Thyroid gland (tissue), 4 donors: ENCODE measurements at regions not wholly inside any gene's neighbourhood (a gene's known extent, or its start where the extent isn't known, plus 50 kb on each side); places are given as distances from the start of the nearest gene placed in this dataset.

Experiments
- POLR2A ChIP-seq, 2 donors: fragments of 450-650 bp; IDR thresholded peaks; one replicate each; pipeline ENCODE4 v1.6.1; 2017; ENCODE audit warnings: antibody characterized with exemption in 2 of 2, mild to moderate bottlenecking in 2 of 2, moderate library complexity in 1 of 2
- TF ChIP-seq, protein P1 (sequence below), 6 experiments: fragments of 200-600 bp in 3 of 6; fragments of 450-650 bp in 3 of 6; sonication (generic) in 3 of 6; IDR thresholded peaks; one replicate each; pipeline ENCODE4 v1.5.1; 2016 to 2019; ENCODE audit warnings: antibody characterized with exemption in 6 of 6, mild to moderate bottlenecking in 2 of 6, inconsistent platforms in 1 of 6, moderate library complexity in 1 of 6

- TF ChIP-seq, protein P1, sequence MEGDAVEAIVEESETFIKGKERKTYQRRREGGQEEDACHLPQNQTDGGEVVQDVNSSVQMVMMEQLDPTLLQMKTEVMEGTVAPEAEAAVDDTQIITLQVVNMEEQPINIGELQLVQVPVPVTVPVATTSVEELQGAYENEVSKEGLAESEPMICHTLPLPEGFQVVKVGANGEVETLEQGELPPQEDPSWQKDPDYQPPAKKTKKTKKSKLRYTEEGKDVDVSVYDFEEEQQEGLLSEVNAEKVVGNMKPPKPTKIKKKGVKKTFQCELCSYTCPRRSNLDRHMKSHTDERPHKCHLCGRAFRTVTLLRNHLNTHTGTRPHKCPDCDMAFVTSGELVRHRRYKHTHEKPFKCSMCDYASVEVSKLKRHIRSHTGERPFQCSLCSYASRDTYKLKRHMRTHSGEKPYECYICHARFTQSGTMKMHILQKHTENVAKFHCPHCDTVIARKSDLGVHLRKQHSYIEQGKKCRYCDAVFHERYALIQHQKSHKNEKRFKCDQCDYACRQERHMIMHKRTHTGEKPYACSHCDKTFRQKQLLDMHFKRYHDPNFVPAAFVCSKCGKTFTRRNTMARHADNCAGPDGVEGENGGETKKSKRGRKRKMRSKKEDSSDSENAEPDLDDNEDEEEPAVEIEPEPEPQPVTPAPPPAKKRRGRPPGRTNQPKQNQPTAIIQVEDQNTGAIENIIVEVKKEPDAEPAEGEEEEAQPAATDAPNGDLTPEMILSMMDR (IDR thresholded peaks at IDR 0.05): no peak
- TF ChIP-seq POLR2A (IDR thresholded peaks at IDR 0.05): no peak
Observed at GRCh38 chr5:13244151-13244550, 700.3 kb downstream of the DNAH5 start.
